Thoracic aorta (tissue), 2 donors: ENCODE measurements at regions not wholly inside any gene's neighbourhood (a gene's known extent, or its start where the extent isn't known, plus 50 kb on each side); places are given as distances from the start of the nearest gene placed in this dataset.

ENCODE experiments used
- ATAC-seq: fragments of 150-250 bp; one replicate; pipeline ENCODE4 v1.8.0; 2017; ENCODE audit warnings: low read depth; ENCODE audit not compliant: insufficient number of reproducible peaks, low FRiP score
- DNase-seq: peaks from one replicate; pipeline ENCODE4 v3.0.0-alpha.2; 2020; ENCODE audit warnings: low spot score
- H3K27ac ChIP-seq, 2 donors: fragments of 200-600 bp; sonication (generic); 1 replicate in 1 of 2; 2 replicates in 1 of 2; pipeline ENCODE4 v1.5.1; 2016; ENCODE audit warnings: mild to moderate bottlenecking in 2 of 2, moderate library complexity in 2 of 2
- H3K27me3 ChIP-seq: fragments of 200-600 bp; sonication (generic); replicated peaks from 2 replicates; pipeline ENCODE4 v1.6.0; 2016; ENCODE audit warnings: mild to moderate bottlenecking; ENCODE audit not compliant: insufficient read depth
- H3K36me3 ChIP-seq: fragments of 200-600 bp; sonication (generic); one replicate; pipeline ENCODE4 v1.5.1; 2016
- H3K4me1 ChIP-seq, 2 donors: fragments of 200-600 bp; sonication (generic); 1 replicate in 1 of 2; 2 replicates in 1 of 2; pipeline versions ENCODE4 v1.5.1 to v1.6.0; 2016; ENCODE audit warnings: low read depth in 2 of 2, mild to moderate bottlenecking in 1 of 2; ENCODE audit not compliant: control insufficient read depth in 1 of 2
- H3K4me3 ChIP-seq: fragments of 200-600 bp; sonication (generic); 2 replicates; pipeline ENCODE4 v1.5.1; 2016; ENCODE audit warnings: mild to moderate bottlenecking
- H3K9me3 ChIP-seq: fragments of 200-600 bp; sonication (generic); 2 replicates; pipeline ENCODE4 v1.5.1; 2016
- CTCF ChIP-seq: fragments of 200-600 bp; sonication (generic); IDR thresholded peaks from one replicate; pipeline ENCODE4 v1.5.1; 2019; ENCODE audit warnings: antibody characterized with exemption

- TF ChIP-seq CTCF, result no peak
- no peak overlapping the region for H3K4me3 ChIP-seq
- H3K27ac ChIP-seq, result no peak overlapping the region
- H3K4me1 ChIP-seq, result peaks cover 4 to 27% of the 10 kb centered on the region in 2 donors
- DNase-seq, result no peak
- H3K9me3 ChIP-seq, result no peaks in the 10 kb centered on the region
- no peaks in the 10 kb centered on the region for H3K36me3 ChIP-seq
- no peaks in the 10 kb centered on the region for H3K27me3 ChIP-seq
- ATAC-seq, result no peak
These were observed 216.8 kb downstream of the NMUR2 start for GRCh38 chr5:152188251-152188650.

GRCh38 chr5:152187668-152188067 is 217.4 kb downstream of the NMUR2 start:
- no peak overlapping the region for H3K4me3 ChIP-seq
- no peaks in the 10 kb centered on the region for H3K36me3 ChIP-seq
- no peaks in the 10 kb centered on the region for H3K9me3 ChIP-seq
- peaks cover 4 to 27% of the 10 kb centered on the region in 2 donors for H3K4me1 ChIP-seq
- DNase-seq, result no peak
- ATAC-seq, result no peak
- TF ChIP-seq CTCF, result no peak
- no peaks in the 10 kb centered on the region for H3K27me3 ChIP-seq
- H3K27ac ChIP-seq, result no peak overlapping the region

GRCh38 chr5:152185547-152186245 is 219.4 kb downstream of the NMUR2 start:
- no peak for ATAC-seq
- no peak for TF ChIP-seq CTCF
- Histone ChIP-seq H3K36me3 (no peaks in the 10 kb centered on the region), H3K4me3 (no peak overlapping the region), H3K27ac (no peak overlapping the region), H3K9me3 (no peaks in the 10 kb centered on the region), H3K4me1 (peaks cover 4 to 27% of the 10 kb centered on the region in 2 donors), H3K27me3 (no peaks in the 10 kb centered on the region)
- no peak for DNase-seq

GRCh38 chr5:152184266-152184665 is 220.8 kb downstream of the NMUR2 start:
- Histone ChIP-seq H3K4me3 (no peak overlapping the region), H3K4me1 (peaks cover 4 to 27% of the 10 kb centered on the region in 2 donors), H3K27ac (no peak overlapping the region), H3K27me3 (no peaks in the 10 kb centered on the region), H3K36me3 (no peaks in the 10 kb centered on the region), H3K9me3 (no peaks in the 10 kb centered on the region)
- DNase-seq (no peak), ATAC-seq (no peak)
- TF ChIP-seq CTCF, result no peak

GRCh38 chr5:152181461-152181860 is 223.6 kb downstream of the NMUR2 start:
- peaks cover 0 to 18% of the 10 kb centered on the region in 2 donors for H3K4me1 ChIP-seq
- H3K27me3 ChIP-seq, result no peaks in the 10 kb centered on the region
- no peaks in the 10 kb centered on the region for H3K36me3 ChIP-seq
- no peak overlapping the region for H3K27ac ChIP-seq
- H3K9me3 ChIP-seq, result no peaks in the 10 kb centered on the region
- ATAC-seq, result no peak
- H3K4me3 ChIP-seq, result no peak overlapping the region
- DNase-seq, result no peak
- TF ChIP-seq CTCF, result no peak
